ENCODE measurements at regions not wholly inside any gene's neighbourhood (a gene's known extent, or its start where the extent isn't known, plus 50 kb on each side); places are given as distances from the start of the nearest gene placed in this dataset.

DNA sequence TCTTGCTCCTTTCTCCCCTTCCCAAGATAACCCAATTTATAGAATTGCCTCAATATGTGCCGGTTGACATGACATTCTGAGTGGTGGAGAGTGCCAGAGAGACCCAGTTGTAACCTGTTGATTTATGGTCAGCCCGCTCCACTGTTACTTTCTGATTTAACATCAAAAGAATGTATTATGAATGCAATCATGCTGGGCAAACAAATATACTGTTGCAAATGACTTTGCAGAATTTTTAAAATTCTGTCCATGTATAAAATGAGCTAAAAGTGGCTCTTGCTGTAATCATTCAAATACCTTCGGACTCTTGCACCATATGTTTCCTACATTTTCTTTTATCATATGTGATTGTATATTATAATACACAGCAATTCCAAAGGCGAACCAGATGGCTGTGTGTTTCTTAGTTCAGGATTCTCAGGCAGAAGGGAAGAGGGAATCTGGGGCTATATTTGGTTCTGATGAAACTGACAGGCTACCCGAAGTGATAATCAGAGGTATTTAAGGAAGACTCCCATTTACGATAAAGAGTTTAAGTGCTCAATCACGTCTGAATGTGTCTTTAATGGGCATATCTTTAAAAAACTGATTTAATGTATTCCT, 131.7 kb downstream of the CLCN4 start:
- intact Hi-C loops (cut with DNase I), result no loop called here
- no peak for DNase-seq

GRCh38 chrX:10296576-10296975, 139.8 kb downstream of the CLCN4 start:
- intact Hi-C loops (cut with DNase I), result no loop called here
- no peak for DNase-seq

DNA sequence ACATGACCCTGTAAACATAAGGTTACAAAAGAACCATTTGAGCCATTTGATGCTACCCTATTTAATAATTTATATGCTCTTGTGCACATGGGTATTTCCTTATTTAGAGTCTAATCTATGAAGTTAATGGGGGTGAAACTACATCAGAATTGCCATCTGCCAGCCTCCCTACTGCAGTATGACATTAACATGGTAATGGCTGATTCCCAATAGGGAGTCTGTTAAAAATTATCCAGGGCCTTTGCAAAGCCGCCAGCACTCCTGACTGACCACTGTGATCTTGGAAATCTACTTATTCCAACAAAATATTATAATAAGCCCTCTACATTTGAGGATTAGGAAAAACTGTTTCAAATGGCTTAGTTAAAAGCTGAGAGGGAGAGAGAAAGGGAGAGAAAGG, 153.7 kb downstream of the CLCN4 start:
- no peak for DNase-seq
- intact Hi-C loops (cut with DNase I), result no loop called here

DNA sequence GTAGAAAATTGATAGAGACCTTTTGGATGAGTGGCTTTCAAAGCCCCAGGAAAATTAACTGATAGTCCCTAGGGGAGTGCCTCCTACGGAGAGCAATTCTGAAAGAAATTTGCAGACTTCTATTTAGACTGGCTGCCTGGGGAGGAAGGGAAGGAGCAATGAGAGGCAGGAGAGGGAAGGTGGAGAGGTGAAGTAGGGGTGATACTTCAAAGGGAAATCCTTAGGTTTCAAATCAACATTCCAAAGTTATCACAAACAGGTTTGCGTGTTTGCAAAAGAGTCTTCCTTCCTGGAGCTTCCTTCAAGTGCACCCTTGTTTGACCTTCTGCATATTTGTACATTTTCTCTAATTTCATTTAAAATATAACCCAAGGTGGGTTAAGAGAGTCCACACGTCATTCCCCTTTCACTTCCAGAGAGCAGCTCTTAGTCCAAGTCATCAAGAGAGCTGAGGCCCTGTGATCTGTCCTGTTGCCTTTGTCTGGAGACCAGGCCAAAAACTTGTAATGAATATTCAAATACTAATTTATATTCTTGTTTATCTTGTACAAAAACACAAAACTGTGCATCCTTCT, 157.8 kb downstream of the CLCN4 start:
- no peak for DNase-seq
- intact Hi-C loops (cut with DNase I), result no loop called here

DNA sequence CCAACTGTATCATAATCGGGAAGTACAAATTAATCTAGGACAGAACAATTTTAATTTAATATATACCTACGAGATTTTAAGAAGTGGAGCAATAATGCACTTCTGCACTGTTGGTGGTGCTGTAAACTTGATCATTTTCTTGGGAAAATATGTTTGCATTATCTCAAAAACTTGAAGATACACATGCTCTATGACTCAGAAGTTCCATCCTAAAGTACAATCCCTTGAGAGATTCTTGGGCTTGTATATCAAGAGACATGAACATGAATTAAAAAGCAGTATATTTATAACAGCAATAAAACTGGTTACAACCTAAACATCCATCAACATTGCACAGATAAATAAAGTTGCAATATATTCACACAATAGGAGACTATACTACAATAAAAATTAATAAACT, 168.8 kb downstream of the CLCN4 start:
- intact Hi-C loops (cut with DNase I), result loop anchor here (2.0 kb wide), 1 partner anchor 137 kb away; no protein-coding TSS in a partner anchor

DNA sequence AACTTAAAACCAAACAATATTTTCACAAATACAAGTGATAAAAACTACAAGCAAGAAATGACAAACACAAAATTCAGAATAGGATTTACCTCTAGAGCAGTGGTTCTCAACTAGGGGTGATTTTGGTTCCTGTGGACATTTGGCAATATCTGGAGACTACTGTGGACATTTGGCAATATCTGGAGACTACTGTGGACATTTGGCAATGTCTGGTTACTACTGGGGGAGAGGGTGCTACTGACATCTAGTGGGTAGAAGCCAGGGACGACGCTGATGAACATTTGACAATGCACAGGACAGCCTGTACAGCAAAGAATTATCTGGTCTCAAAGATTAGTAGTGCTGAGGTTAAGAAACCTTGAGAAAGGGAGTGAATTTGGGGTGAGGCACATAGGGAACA, 169.8 kb downstream of the CLCN4 start:
- intact Hi-C loops (cut with DNase I), result loop anchor here (2.0 kb wide), 1 partner anchor 138 kb away; no protein-coding TSS in a partner anchor
- DNase-seq, result peak in 1 of 10 donors; percentile 24

More for the DNA sequence above, 168.8 kb downstream of the CLCN4 start:
- DNase-seq, result no peak

- intact Hi-C loops (cut with DNase I), result loop anchor here (2.0 kb wide), 1 partner anchor 139 kb away; no protein-coding TSS in a partner anchor
- DNase-seq, result no peak
Observed at GRCh38 chrX:10327651-10328050, 170.9 kb downstream of the CLCN4 start.

DNA sequence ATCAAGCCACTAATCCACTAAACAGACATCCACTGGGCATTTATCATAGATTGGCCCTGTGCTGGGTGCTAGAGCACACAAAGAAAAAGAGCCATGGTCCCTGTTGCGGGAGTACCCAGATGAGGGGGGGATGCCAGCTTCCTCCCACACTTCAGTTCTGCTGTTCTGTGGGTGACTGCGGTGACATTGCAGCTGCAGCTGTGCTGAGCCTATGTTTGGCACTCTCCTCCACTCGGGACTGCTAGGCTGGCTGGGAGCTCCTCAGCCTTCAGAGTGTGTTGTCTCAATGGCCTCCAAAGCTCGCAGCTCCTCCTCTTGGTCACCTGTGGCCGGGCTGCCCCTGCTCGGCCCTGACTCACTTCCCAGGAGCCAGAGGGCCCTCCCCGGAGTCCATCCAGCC, 173.2 kb downstream of the CLCN4 start:
- intact Hi-C loops (cut with DNase I), result no loop called here
- DNase-seq, result peak in 3 of 10 donors; percentile 67 to 78 (median 77)

GRCh38 chrX:10341309-10341708, 184.5 kb downstream of the CLCN4 start:
- intact Hi-C loops (cut with DNase I), result no loop called here
- no peak for DNase-seq

DNA sequence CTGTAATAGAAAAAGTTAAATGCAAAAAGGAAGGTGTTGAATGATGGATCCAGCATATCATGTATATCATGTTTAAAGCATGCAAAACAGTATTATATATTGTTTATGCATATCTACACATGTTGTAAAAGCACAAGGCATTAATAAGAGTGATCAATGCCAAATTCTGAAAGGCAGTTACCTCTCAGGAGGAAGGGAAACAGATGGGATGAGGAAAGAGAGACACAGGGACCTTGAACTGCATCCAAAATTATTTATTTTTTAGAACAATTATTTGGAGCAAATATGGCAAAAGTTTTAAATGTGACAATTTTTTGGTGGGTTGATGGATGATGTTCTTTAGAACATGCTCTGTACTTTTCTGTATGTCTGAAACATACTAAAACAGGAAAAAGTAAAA, 193.4 kb downstream of the CLCN4 start:
- no peak for DNase-seq
- intact Hi-C loops (cut with DNase I), result no loop called here

- intact Hi-C loops (cut with DNase I), result no loop called here
Observed at GRCh38 chrX:10350981-10351380, 194.2 kb downstream of the CLCN4 start.

GRCh38 chrX:10352536-10352935, 195.8 kb downstream of the CLCN4 start:
- intact Hi-C loops (cut with DNase I), result no loop called here
- no peak for DNase-seq

More at GRCh38 chrX:10350981-10351380, 194.2 kb downstream of the CLCN4 start:
- no peak for DNase-seq

GRCh38 chrX:10356979-10357378, 200.2 kb downstream of the CLCN4 start:
- intact Hi-C loops (cut with DNase I), result no loop called here
- DNase-seq, result no peak

DNA sequence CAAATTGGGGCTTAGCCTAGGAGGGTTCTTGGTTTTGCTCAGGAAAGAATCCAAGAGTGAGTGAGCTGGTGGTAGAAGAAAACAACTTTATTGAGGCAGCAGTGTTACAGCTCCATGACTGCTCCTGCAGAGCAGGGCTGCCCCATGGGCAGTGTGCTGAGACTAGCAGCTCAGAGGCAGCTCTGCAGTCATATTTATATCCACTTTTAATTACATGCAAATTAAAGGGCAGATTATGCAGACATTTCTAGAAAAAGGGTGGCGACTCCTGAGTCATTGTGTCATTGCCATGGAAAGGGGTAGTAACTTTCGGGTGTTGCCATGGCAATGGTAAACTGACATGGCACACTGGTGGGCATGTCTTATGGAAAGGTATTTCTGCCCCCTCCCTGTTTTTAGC, 202.2 kb downstream of the CLCN4 start:
- intact Hi-C loops (cut with DNase I), result no loop called here
- no peak for DNase-seq

- peak; percentile 1 to 84 (median 17) for DNase-seq
- intact Hi-C loops (cut with DNase I), result no loop called here
Observed at GRCh38 chrX:10360116-10360515, 203.3 kb downstream of the CLCN4 start.

GRCh38 chrX:10365532-10366265, 208.9 kb downstream of the CLCN4 start:
- no peak for DNase-seq
- intact Hi-C loops (cut with DNase I), result no loop called here

DNA sequence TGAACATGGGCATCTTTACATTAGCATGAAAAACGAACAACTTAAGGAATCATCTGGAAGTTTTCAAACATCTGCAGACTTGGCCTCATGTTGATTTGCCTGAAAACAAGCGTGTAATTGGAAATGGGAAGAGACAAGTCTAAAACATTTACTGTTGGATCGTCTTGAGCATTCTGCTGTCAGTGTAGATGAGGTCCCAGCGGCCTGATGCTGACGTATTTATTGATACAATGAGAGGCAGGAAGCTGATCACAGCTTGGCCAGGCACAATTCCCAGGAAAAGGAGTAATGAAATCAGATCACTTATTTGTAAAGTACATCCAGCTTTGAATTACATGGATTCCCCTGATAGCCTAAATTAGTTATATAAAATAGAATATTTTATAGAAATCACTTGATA, 210.6 kb downstream of the CLCN4 start:
- DNase-seq, result no peak
- intact Hi-C loops (cut with DNase I), result no loop called here

GRCh38 chrX:10370976-10371375, 214.2 kb downstream of the CLCN4 start:
- no peak for DNase-seq
- intact Hi-C loops (cut with DNase I), result no loop called here

DNA sequence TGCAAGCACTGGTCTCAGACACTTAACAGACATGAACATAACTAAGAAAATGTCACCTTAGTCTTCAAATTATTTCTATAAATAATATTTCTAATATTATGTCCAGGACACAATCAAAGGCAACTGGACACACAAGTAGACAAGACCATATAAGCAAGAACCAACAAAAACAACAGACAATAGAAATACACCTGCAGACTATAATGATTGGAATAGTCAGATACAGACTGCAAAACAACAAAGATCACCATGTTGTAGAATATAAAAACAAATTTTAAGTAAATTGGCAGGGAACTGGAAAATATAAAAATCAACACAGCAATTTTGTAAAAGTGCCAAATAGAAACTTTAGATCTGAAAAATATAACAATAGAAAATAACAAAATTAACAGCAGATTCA, 220.7 kb downstream of the CLCN4 start:
- intact Hi-C loops (cut with DNase I), result no loop called here
- no peak for DNase-seq

GRCh38 chrX:10379878-10380277, 223.1 kb downstream of the CLCN4 start:
- DNase-seq, result no peak
- intact Hi-C loops (cut with DNase I), result no loop called here

GRCh38 chrX:10380300-10380699, 223.5 kb downstream of the CLCN4 start:
- intact Hi-C loops (cut with DNase I), result no loop called here

DNA sequence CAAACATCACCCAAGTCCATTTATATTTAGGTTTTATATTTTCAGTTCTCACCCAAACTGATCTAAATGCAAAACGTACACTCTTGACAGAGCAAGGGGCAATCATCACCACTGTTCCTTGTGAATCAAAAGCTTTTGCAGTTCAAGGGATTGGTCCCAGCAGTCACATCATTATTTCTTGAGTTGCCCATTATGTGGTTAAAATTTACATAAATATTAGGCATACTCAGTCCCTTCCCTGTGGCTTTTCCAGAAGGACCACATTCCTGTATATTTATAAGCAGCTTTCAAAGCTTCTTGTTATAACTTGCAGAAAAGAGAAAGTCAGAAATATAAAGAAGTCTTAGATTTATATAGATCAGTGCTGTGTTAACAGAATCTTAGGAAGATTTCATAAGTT, 224.4 kb downstream of the CLCN4 start:
- DNase-seq, result no peak
- intact Hi-C loops (cut with DNase I), result no loop called here

More at GRCh38 chrX:10380300-10380699, 223.5 kb downstream of the CLCN4 start:
- DNase-seq, result no peak
